ENCODE measurements at regions not wholly inside any gene's neighbourhood (a gene's known extent, or its start where the extent isn't known, plus 50 kb on each side); places are given as distances from the start of the nearest gene placed in this dataset.

DNA sequence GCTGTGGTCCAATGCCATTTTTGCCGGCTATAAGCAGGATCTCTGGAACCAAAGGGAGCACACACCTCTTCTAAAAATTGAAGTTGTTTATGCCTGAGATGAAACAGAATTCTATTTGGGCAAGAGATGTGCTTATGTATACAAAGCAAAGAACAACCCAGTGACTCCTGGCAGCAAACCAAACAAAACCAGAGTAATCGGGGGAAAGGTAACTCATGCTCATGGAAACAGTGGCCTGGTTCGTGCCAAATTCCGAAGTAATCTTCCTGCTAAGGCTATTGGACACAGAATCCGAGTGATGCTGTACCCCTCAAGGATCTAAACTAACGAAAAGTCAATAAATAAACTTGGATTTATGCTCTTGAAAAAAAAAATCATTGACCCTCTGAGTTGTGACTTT, 178.7 kb downstream of the CEMIP2 start:
- H3K36me3 ChIP-seq (ENCODE audit: insufficient read depth, low read length): no peaks in the 10 kb centered on the region
- H2AFZ ChIP-seq (ENCODE audit: low read length): no peak overlapping the region
- H3F3A ChIP-seq (ENCODE audit: insufficient read depth, low read length): no peaks in the 10 kb centered on the region
- H3K4me2 ChIP-seq (ENCODE audit: low read length): no peak overlapping the region
- H4K20me1 ChIP-seq (ENCODE audit: insufficient read depth, low read length): no peaks in the 10 kb centered on the region
- no peaks in the 10 kb centered on the region for H3K9me2 ChIP-seq (ENCODE audit: low read depth, low read length)
- no peaks in the 10 kb centered on the region for H3K9me3 ChIP-seq (ENCODE audit: low read length)
- TF ChIP-seq CTCF (IDR thresholded peaks at IDR 0.05; ENCODE audit: low read length) (no peak), EZH2 (IDR thresholded peaks at IDR 0.05; ENCODE audit: borderline replicate concordance, low read length) (no peak)
- no peak overlapping the region for H3K4me3 ChIP-seq (ENCODE audit: low read depth, low read length, poor library complexity, severe bottlenecking)
- H3K79me2 ChIP-seq (ENCODE audit: insufficient read depth, low read length): no peaks in the 10 kb centered on the region
- no peaks in the 10 kb centered on the region for H3K4me1 ChIP-seq (ENCODE audit: insufficient read depth, low read length, severe bottlenecking)
- H3K27me3 ChIP-seq (ENCODE audit: insufficient read depth, low read length): no peaks in the 10 kb centered on the region
- no peak overlapping the region for H3K9ac ChIP-seq (ENCODE audit: low read length)
- H3K27ac ChIP-seq (ENCODE audit: low read depth, low read length, poor library complexity, severe bottlenecking): no peak overlapping the region

- Histone ChIP-seq H3K4me1 (ENCODE audit: insufficient read depth, low read length, severe bottlenecking) (no peaks in the 10 kb centered on the region), H3K27me3 (ENCODE audit: insufficient read depth, low read length) (no peaks in the 10 kb centered on the region), H2AFZ (ENCODE audit: low read length) (no peak overlapping the region), H3K4me3 (ENCODE audit: low read depth, low read length, poor library complexity, severe bottlenecking) (no peak overlapping the region), H3K4me2 (ENCODE audit: low read length) (no peak overlapping the region), H3K27ac (ENCODE audit: low read depth, low read length, poor library complexity, severe bottlenecking) (no peak overlapping the region), H3K79me2 (ENCODE audit: insufficient read depth, low read length) (no peaks in the 10 kb centered on the region), H3K9me2 (ENCODE audit: low read depth, low read length) (no peaks in the 10 kb centered on the region), H3F3A (ENCODE audit: insufficient read depth, low read length) (no peaks in the 10 kb centered on the region), H4K20me1 (ENCODE audit: insufficient read depth, low read length) (no peaks in the 10 kb centered on the region), H3K9me3 (ENCODE audit: low read length) (no peaks in the 10 kb centered on the region), H3K9ac (ENCODE audit: low read length) (no peak overlapping the region), H3K36me3 (ENCODE audit: insufficient read depth, low read length) (no peaks in the 10 kb centered on the region)
- TF ChIP-seq EZH2 (IDR thresholded peaks at IDR 0.05; ENCODE audit: borderline replicate concordance, low read length) (no peak), CTCF (IDR thresholded peaks at IDR 0.05; ENCODE audit: low read length) (no peak)
Observed at GRCh38 chr9:71587576-71588362, 180.5 kb downstream of the CEMIP2 start.

- Histone ChIP-seq H3K36me3 (ENCODE audit: insufficient read depth, low read length) (no peaks in the 10 kb centered on the region), H3K4me2 (ENCODE audit: low read length) (no peak overlapping the region), H3F3A (ENCODE audit: insufficient read depth, low read length) (no peaks in the 10 kb centered on the region), H3K27ac (ENCODE audit: low read depth, low read length, poor library complexity, severe bottlenecking) (no peak overlapping the region), H3K9me3 (ENCODE audit: low read length) (no peaks in the 10 kb centered on the region), H3K9ac (ENCODE audit: low read length) (no peak overlapping the region), H2AFZ (ENCODE audit: low read length) (no peak overlapping the region), H3K4me1 (ENCODE audit: insufficient read depth, low read length, severe bottlenecking) (no peaks in the 10 kb centered on the region), H3K4me3 (ENCODE audit: low read depth, low read length, poor library complexity, severe bottlenecking) (no peak overlapping the region), H4K20me1 (ENCODE audit: insufficient read depth, low read length) (no peaks in the 10 kb centered on the region), H3K9me2 (ENCODE audit: low read depth, low read length) (no peaks in the 10 kb centered on the region), H3K79me2 (ENCODE audit: insufficient read depth, low read length) (no peaks in the 10 kb centered on the region), H3K27me3 (ENCODE audit: insufficient read depth, low read length) (no peaks in the 10 kb centered on the region)
- TF ChIP-seq CTCF (IDR thresholded peaks at IDR 0.05; ENCODE audit: low read length) (no peak), EZH2 (IDR thresholded peaks at IDR 0.05; ENCODE audit: borderline replicate concordance, low read length) (no peak)
Observed at GRCh38 chr9:71583792-71584191, 184.5 kb downstream of the CEMIP2 start.
